Sigmoid colon (tissue), 4 donors: ENCODE measurements at regions not wholly inside any gene's neighbourhood (a gene's known extent, or its start where the extent isn't known, plus 50 kb on each side); places are given as distances from the start of the nearest gene placed in this dataset.

ENCODE experiments used
- CTCF ChIP-seq, 4 experiments: fragments of 450-650 bp in 3 of 4; fragments of 200-600 bp in 1 of 4; IDR thresholded peaks; one replicate each; pipeline ENCODE4 v1.5.1; 2016 to 2019; ENCODE audit warnings: antibody characterized with exemption in 4 of 4, mild to moderate bottlenecking in 3 of 4, moderate library complexity in 2 of 4
- EP300 ChIP-seq, 4 donors: sonication (generic); formaldehyde crosslinking; IDR thresholded peaks; one replicate each; pipeline ENCODE4 v1.6.1; 2017; ENCODE audit warnings: antibody characterized with exemption in 4 of 4
- POLR2A ChIP-seq, 2 donors: fragments of 450-650 bp; IDR thresholded peaks; one replicate each; pipeline ENCODE4 v1.6.1; 2016; ENCODE audit warnings: antibody characterized with exemption in 2 of 2, mild to moderate bottlenecking in 2 of 2, moderate library complexity in 2 of 2
- POLR2AphosphoS5 ChIP-seq, 4 donors: sonication (generic); formaldehyde crosslinking; IDR thresholded peaks; one replicate each; pipeline ENCODE4 v1.6.1; 2017; ENCODE audit warnings: antibody characterized with exemption in 4 of 4

- no peak for TF ChIP-seq EP300 (IDR thresholded peaks at IDR 0.05)
- no peak for TF ChIP-seq CTCF (IDR thresholded peaks at IDR 0.05)
- no peak for TF ChIP-seq POLR2AphosphoS5 (IDR thresholded peaks at IDR 0.05)
- TF ChIP-seq POLR2A (IDR thresholded peaks at IDR 0.05): no peak
Observed at GRCh38 chr10:31617757-31618156, 298.7 kb downstream of the ZEB1 start.
